Activated CD8-positive, alpha-beta memory T cell treated with anti-CD3 and anti-CD28 coated beads, Interleukin-2, amount 50 U/mL, for 1 hour (primary cell): ENCODE measurements at regions not wholly inside any gene's neighbourhood (a gene's known extent, or its start where the extent isn't known, plus 50 kb on each side); places are given as distances from the start of the nearest gene placed in this dataset.
"Not testable (repeated sequence)": the region's sequence is repeated elsewhere in the genome, so short reads cannot be mapped to it uniquely, and the experiment has no call there.

ENCODE experiments used
- DNase-seq: peaks from one replicate; pipeline ENCODE4 v3.0.0-alpha.2; 2020; ENCODE audit errors: extremely low read depth

GRCh38 chr21:32823296-32823695, 51.7 kb upstream of the PAXBP1 start:
- DNase-seq, result not testable (repeated sequence)

GRCh38 chr21:32824950-32825349, 53.4 kb upstream of the PAXBP1 start:
- DNase-seq, result no peak

GRCh38 chr21:32826329-32827167, 55.0 kb upstream of the PAXBP1 start:
- DNase-seq, result no peak

GRCh38 chr21:32828908-32829307, 57.4 kb upstream of the PAXBP1 start:
- DNase-seq, result no peak

- no peak for DNase-seq
These were observed 57.9 kb upstream of the PAXBP1 start for GRCh38 chr21:32829504-32829903.

GRCh38 chr21:32831779-32832178, 60.2 kb upstream of the PAXBP1 start:
- DNase-seq, result not testable (repeated sequence)

GRCh38 chr21:32834211-32834915, 62.8 kb upstream of the PAXBP1 start:
- no peak for DNase-seq

GRCh38 chr21:32834916-32835235, 63.3 kb upstream of the PAXBP1 start:
- no peak for DNase-seq

GRCh38 chr21:32842146-32842545, 70.6 kb upstream of the PAXBP1 start:
- DNase-seq, result no peak

- no peak for DNase-seq
These were observed 72.0 kb upstream of the PAXBP1 start for GRCh38 chr21:32843561-32843960.

GRCh38 chr21:32844076-32844475, 72.5 kb upstream of the PAXBP1 start:
- no peak for DNase-seq

- no peak for DNase-seq
These were observed 73.3 kb upstream of the PAXBP1 start for GRCh38 chr21:32844653-32845436.

GRCh38 chr21:32858628-32859027, 87.1 kb upstream of the PAXBP1 start:
- DNase-seq, result no peak

- no peak for DNase-seq
These were observed 88.8 kb upstream of the PAXBP1 start for GRCh38 chr21:32860399-32860798.

- DNase-seq, result no peak
These were observed 90.3 kb upstream of the PAXBP1 start for GRCh38 chr21:32861866-32862265.

- no peak for DNase-seq
These were observed 96.0 kb upstream of the PAXBP1 start for GRCh38 chr21:32867597-32867996.

GRCh38 chr21:32868631-32869454, 97.3 kb upstream of the PAXBP1 start:
- DNase-seq, result no peak

- no peak for DNase-seq
These were observed 97.9 kb upstream of the PAXBP1 start for GRCh38 chr21:32869459-32869858.

GRCh38 chr21:32876426-32876825, 104.9 kb upstream of the PAXBP1 start:
- DNase-seq, result no peak

GRCh38 chr21:32877888-32878287, 106.3 kb upstream of the PAXBP1 start:
- not testable (repeated sequence) for DNase-seq

GRCh38 chr21:32878661-32879060, 107.1 kb upstream of the PAXBP1 start:
- no peak for DNase-seq

GRCh38 chr21:32881458-32881857, 109.9 kb upstream of the PAXBP1 start:
- DNase-seq, result no peak
